Stomach (tissue), 4 donors: ENCODE measurements at regions not wholly inside any gene's neighbourhood (a gene's known extent, or its start where the extent isn't known, plus 50 kb on each side); places are given as distances from the start of the nearest gene placed in this dataset.

ENCODE experiments used
- EP300 ChIP-seq: sonication (generic); formaldehyde crosslinking; IDR thresholded peaks from one replicate; pipeline ENCODE4 v1.6.1; 2017; ENCODE audit warnings: antibody characterized with exemption
- POLR2A ChIP-seq, 4 donors: fragments of 450-650 bp; IDR thresholded peaks; one replicate each; pipeline ENCODE4 v1.6.1; 2016; ENCODE audit warnings: antibody characterized with exemption in 4 of 4, control low read depth in 2 of 4, mild to moderate bottlenecking in 1 of 4, moderate library complexity in 1 of 4
- POLR2AphosphoS5 ChIP-seq, 3 donors: sonication (generic); formaldehyde crosslinking; IDR thresholded peaks; one replicate each; pipeline ENCODE4 v1.6.1; 2016; ENCODE audit warnings: antibody characterized with exemption in 3 of 3
- TF ChIP-seq, protein P1 (sequence below), 7 experiments: fragments of 450-650 bp in 4 of 7; fragments of 200-600 bp in 3 of 7; sonication (generic) in 3 of 7; IDR thresholded peaks; one replicate each; pipeline ENCODE4 v1.5.1; 2016 to 2019; ENCODE audit warnings: antibody characterized with exemption in 7 of 7, control low read depth in 2 of 7, mild to moderate bottlenecking in 1 of 7

DNA sequence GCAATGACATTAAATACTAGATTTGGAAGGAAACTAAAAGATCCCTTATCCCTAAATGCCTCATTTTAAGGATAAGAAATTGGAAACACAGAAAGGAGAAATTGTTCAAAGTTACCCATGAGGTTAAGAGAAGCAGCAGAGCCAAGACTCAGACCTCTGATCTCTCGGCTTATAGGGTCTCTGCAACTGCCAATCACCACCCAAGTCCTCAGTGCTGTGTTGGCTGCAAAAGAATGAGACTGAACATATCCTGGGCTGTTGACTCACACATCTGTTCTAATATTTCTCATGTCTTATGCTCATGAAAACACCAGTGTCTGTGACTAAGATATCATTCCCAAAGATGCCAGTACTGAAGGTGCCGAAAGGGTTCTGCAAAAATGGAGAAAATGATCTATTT is 153.3 kb downstream of the XPNPEP1 start:
- TF ChIP-seq EP300 (no peak), POLR2A (IDR thresholded peaks at IDR 0.05) (no peak), POLR2AphosphoS5 (IDR thresholded peaks at IDR 0.05) (no peak)
- TF ChIP-seq, protein P1, sequence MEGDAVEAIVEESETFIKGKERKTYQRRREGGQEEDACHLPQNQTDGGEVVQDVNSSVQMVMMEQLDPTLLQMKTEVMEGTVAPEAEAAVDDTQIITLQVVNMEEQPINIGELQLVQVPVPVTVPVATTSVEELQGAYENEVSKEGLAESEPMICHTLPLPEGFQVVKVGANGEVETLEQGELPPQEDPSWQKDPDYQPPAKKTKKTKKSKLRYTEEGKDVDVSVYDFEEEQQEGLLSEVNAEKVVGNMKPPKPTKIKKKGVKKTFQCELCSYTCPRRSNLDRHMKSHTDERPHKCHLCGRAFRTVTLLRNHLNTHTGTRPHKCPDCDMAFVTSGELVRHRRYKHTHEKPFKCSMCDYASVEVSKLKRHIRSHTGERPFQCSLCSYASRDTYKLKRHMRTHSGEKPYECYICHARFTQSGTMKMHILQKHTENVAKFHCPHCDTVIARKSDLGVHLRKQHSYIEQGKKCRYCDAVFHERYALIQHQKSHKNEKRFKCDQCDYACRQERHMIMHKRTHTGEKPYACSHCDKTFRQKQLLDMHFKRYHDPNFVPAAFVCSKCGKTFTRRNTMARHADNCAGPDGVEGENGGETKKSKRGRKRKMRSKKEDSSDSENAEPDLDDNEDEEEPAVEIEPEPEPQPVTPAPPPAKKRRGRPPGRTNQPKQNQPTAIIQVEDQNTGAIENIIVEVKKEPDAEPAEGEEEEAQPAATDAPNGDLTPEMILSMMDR (IDR thresholded peaks at IDR 0.05) = no peak
